Activated T-cell treated with anti-CD3 and anti-CD28 coated beads, Interleukin-2, amount 50 U/mL, for 4 hours (primary cell): ENCODE measurements at regions not wholly inside any gene's neighbourhood (a gene's known extent, or its start where the extent isn't known, plus 50 kb on each side); places are given as distances from the start of the nearest gene placed in this dataset.
"Not testable (repeated sequence)": the region's sequence is repeated elsewhere in the genome, so short reads cannot be mapped to it uniquely, and the experiment has no call there.

Experiments used
- ATAC-seq, 2 donors: fragments of 200-7000 bp; cut with Tn5 transposase; one replicate each; pipeline ENCODE4 v1.10.0; 2021
- DNase-seq: peaks from one replicate; pipeline ENCODE4 v3.0.0-alpha.2; 2020
- H3K27me3 Mint-ChIP-seq: one replicate; pipeline ENCODE4 v1.8.0; 2021; ENCODE audit warnings: low read depth, mixed read lengths
- H3K36me3 Mint-ChIP-seq: one replicate; pipeline ENCODE4 v1.8.0; 2022; ENCODE audit warnings: mixed read lengths; ENCODE audit not compliant: insufficient read depth
- H3K4me1 Mint-ChIP-seq: one replicate; pipeline ENCODE4 v1.8.0; 2021; ENCODE audit warnings: low read depth, mixed read lengths
- H3K4me3 Mint-ChIP-seq: one replicate; pipeline ENCODE4 v1.8.0; 2021; ENCODE audit warnings: mild to moderate bottlenecking, moderate library complexity, mixed read lengths
- H3K9me3 Mint-ChIP-seq: one replicate; pipeline ENCODE4 v1.8.0; 2021; ENCODE audit warnings: mixed read lengths

DNA sequence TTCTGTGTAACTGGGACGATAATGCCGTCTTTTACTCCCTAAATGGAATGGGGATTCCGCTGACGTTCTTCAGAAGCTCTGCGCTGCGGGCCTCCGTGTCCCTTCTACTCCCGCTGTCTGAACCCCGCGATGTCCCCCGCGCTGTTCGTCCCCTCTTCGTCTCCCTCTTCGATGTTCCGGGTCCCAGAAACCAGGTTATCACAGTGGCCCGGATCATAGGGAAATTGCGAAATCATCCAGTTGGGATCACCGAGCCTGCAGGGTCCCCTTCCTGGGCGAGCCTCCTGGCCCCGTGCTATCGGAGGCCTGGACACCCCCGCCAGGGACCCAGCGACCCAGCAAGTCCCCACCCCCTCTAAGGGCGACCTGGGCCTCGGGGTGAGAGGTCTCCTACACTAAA is 154.2 kb downstream of the PPIAL4G start:
- ATAC-seq: no peak
- no peaks in the 10 kb centered on the region for H3K36me3 Mint-ChIP-seq
- no peak for DNase-seq
- H3K4me3 Mint-ChIP-seq: no peak overlapping the region
- peaks cover 20% of the 10 kb centered on the region for H3K27me3 Mint-ChIP-seq
- H3K4me1 Mint-ChIP-seq: peaks cover 2% of the 10 kb centered on the region
- peaks cover 5% of the 10 kb centered on the region for H3K9me3 Mint-ChIP-seq

DNA sequence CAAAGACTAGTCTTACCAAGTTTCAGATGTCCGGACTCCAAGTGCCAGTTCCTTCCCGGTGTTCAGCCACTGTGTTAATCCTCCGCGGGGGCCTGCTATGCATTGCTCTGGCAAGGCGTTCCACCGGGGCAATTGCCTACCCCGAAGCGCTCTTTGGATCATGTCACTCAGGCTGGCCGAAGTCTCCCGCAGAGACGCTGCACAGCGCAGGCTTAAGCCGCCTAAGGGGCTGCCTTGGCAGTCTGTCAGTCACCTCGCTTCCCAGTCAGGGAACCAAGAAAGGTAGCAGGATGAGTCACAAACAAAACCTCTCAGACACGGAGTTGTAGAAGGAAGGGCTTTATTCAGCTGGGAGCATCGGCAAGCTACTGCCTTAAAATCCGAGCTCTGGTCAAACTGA is 158.1 kb downstream of the PPIAL4G start:
- H3K27me3 Mint-ChIP-seq: peaks cover 20% of the 10 kb centered on the region
- H3K36me3 Mint-ChIP-seq, H3K9me3 Mint-ChIP-seq, DNase-seq, ATAC-seq, H3K4me3 Mint-ChIP-seq, H3K4me1 Mint-ChIP-seq: not testable (repeated sequence)

DNA sequence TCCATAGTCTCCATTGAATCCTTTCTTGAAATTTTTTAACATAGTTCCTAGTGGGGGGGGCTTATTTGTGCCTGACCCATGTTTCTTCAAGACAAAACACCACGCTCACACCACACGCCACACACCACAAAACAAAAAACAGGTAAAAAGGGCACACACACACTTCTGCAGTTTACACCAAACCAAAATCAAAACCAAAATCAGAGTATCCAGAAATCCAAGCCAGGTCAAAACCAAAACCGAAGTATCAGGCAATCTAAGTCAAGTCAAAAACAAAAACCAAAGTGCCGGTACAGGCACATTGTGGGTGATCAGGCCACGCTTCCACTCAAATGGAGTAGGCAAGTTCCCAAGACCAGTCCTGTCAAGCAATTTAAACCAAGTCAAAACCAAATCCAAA is 158.6 kb downstream of the PPIAL4G start:
- peaks cover 14% of the 10 kb centered on the region for H3K27me3 Mint-ChIP-seq
- not testable (repeated sequence) for H3K4me1 Mint-ChIP-seq, H3K4me3 Mint-ChIP-seq, H3K9me3 Mint-ChIP-seq, DNase-seq, H3K36me3 Mint-ChIP-seq, ATAC-seq

DNA sequence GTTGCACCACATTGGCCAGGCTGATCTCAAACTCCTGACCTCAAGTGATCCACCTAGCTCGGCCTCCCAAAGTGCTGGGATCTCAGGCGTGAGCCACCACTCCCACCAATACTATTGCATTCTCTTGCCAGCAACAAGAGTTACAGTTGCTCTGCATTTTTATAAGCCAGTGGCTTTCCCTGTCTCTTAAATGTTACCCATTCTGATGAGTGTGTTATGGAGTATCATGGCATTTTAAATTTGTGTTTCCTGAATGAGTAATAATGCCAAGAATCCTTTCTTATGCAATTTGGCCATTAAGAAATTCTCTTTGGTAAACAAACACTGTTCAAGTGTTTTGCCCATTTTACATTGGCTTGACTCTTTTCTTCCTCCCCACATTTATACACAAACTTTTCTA is 163.0 kb downstream of the PPIAL4G start:
- Mint-ChIP-seq H3K27me3 (peaks cover 22% of the 10 kb centered on the region), H3K4me1 (peaks cover 22% of the 10 kb centered on the region)
- not testable (repeated sequence) for DNase-seq, ATAC-seq, H3K9me3 Mint-ChIP-seq, H3K4me3 Mint-ChIP-seq, H3K36me3 Mint-ChIP-seq

DNA sequence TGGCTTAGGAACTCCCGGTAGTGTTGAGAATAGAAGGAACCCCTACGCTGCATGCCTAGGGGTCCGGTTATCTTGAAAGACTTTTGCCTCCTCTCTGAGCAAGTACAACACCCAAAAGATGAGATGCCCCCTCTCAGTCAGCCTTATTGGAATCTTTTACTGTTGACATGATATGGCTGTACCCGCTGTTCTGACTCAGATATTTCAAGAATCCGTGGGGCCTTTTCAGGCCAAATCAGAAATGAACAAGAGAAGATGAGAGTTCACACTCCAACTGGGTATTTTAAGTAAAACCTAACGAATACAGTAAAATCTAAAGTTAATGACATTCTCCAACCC is 164.2 kb downstream of the PPIAL4G start:
- DNase-seq: no peak
- Mint-ChIP-seq H3K27me3 (peaks cover 22% of the 10 kb centered on the region), H3K4me1 (peaks cover 23% of the 10 kb centered on the region), H3K4me3 (peak overlapping the region; percentile 78), H3K36me3 (no peaks in the 10 kb centered on the region), H3K9me3 (no peaks in the 10 kb centered on the region)
- peak; percentile 53 to 58 for ATAC-seq

DNA sequence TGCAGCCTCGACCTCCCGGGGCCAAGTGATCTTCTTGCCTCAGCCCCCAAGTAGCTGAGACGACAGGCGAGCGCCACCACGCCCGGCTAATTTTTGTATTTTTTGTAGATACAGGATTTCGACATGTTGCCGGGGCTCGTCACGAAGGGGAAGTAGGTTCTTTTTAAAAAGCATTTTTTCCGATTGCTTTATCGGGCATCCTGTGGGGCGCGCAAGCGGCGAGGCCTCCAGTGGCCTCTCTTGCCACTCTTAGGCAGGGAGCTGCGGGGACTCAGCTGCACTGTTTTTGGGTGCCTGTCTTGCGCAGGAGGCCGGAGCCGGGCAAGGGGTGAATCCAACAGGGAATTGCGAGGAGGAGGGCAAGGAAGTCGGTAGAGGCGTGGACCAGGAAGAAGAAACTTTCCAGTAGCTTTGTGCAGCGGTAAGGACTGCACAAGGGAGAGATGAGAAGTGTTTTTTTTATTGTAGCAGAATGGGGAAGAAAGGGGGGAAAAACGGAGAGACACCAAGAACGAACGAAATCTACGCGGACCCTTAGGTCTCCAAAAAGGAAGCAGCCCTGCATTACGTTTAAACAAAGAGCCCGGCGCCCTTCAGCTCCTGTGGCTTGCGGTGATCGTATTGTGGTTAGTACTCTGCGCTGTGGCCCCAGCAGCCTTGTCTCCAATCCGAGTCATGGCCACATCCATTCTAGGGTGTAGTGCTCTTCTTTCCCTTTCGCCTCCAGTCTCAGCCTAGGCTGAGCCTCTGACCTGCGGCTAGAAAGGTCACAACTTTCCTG is 164.8 kb downstream of the PPIAL4G start:
- peak; percentile 90 to 92 for ATAC-seq

DNA sequence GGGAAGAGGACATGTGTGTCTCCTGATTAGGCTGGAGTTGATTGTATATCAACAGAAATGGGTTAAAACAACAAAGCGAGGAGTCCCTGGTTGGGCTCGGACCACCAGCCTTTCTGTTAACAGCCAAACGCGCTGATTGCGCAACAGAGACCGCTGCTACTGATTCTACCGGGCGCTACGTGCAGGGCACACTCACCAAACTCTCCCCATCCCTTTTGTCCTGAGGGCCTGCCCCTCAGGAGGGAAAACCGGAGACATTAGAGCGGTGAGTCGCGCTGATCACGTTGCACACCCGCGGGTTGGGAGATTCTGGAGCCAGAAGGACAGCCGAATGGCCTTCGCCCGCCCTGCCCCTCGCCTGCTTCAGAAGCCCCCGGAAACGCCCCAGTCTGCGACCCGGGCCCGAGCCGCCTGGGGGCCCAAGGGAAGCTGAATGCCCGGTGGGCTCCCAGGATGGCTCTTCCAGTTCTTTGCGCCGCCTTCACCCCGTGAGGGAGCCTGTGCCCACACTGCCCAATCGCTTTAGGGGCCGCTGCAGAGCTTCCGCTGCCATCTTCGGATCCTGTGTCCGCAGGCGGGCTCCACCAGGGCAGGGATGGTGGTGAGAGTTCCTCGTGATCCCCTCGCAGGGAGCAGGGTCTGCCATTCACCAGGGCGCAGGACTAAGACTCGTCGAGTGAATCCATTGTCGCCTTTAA is 165.4 kb upstream of the NBPF11 start:
- H3K27me3 Mint-ChIP-seq: peaks cover 25% of the 10 kb centered on the region
- no peaks in the 10 kb centered on the region for H3K36me3 Mint-ChIP-seq
- ATAC-seq (no peak), DNase-seq (no peak)
- no peaks in the 10 kb centered on the region for H3K9me3 Mint-ChIP-seq
- H3K4me3 Mint-ChIP-seq: peak overlapping the region; percentile 78
- H3K4me1 Mint-ChIP-seq: peaks cover 23% of the 10 kb centered on the region

More for the DNA sequence above, 164.8 kb downstream of the PPIAL4G start:
- Mint-ChIP-seq H3K4me1 (peaks cover 23% of the 10 kb centered on the region), H3K27me3 (peaks cover 22% of the 10 kb centered on the region), H3K9me3 (no peaks in the 10 kb centered on the region), H3K4me3 (peak overlapping the region; percentile 78), H3K36me3 (no peaks in the 10 kb centered on the region)
- peak; percentile 44 for DNase-seq

DNA sequence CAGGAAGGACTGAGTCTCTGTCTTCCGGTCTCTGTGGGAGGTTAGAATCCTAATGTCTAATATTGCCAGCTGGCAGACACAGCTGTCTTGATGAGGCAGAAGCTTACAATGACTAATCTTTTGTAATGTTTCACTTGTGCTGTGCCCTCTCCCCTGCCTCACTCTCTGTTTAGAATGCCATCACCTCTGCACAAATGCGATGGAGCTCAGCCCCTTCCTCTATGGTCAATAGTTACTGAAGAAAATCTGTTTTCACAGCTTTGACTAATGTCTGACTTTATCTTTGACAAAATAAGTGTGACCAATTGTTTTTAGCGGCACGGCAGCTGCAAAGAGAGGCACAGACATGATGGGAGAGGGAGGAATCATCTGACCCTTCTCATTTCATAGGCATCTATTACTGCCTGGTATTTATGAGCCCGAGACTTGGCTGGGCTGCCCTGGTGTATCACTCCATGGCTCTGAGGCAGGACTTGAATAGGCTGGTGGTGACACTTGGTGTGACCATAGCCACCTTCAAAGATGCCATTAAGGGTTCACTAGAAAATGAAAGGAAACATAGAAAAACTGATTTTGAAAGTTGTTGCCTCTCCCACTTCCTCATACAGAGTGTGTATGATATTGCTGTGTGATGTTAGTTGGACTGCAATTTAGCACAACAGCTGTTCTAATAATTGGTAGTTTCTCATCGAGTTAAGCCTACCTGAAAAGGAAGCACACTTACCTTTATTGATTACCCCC is 163.2 kb upstream of the NBPF11 start:
- H3K27me3 Mint-ChIP-seq: peaks cover 47% of the 10 kb centered on the region
- ATAC-seq: no peak

DNA sequence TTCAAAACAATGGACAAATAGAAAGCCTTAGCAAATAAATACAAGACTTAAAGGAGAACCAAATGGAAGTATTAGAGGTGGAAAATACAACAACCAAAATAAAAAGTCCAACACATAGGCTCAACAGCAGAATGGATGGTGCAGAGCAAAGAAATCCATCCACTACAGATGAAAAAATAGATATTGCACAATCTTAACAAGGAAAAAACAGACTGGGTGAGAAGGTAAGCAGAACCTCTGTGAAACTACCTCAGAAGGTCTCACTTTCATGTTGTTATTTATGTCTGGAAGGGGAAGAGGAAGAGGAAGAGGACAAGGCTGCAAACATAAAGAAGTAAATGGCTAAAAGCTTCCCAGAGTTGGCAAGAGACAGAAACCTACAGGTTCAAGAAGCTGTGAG is 158.7 kb upstream of the NBPF11 start:
- Mint-ChIP-seq H3K4me1 (peaks cover 4% of the 10 kb centered on the region), H3K4me3 (no peak overlapping the region), H3K27me3 (peaks cover 64% of the 10 kb centered on the region), H3K36me3 (no peaks in the 10 kb centered on the region), H3K9me3 (peaks cover 10% of the 10 kb centered on the region)
- ATAC-seq (no peak), DNase-seq (no peak)

More for the DNA sequence above, 163.2 kb upstream of the NBPF11 start:
- no peak for DNase-seq
- Mint-ChIP-seq H3K9me3 (peaks cover 10% of the 10 kb centered on the region), H3K4me1 (peaks cover 23% of the 10 kb centered on the region), H3K4me3 (no peak overlapping the region), H3K36me3 (no peaks in the 10 kb centered on the region)

DNA sequence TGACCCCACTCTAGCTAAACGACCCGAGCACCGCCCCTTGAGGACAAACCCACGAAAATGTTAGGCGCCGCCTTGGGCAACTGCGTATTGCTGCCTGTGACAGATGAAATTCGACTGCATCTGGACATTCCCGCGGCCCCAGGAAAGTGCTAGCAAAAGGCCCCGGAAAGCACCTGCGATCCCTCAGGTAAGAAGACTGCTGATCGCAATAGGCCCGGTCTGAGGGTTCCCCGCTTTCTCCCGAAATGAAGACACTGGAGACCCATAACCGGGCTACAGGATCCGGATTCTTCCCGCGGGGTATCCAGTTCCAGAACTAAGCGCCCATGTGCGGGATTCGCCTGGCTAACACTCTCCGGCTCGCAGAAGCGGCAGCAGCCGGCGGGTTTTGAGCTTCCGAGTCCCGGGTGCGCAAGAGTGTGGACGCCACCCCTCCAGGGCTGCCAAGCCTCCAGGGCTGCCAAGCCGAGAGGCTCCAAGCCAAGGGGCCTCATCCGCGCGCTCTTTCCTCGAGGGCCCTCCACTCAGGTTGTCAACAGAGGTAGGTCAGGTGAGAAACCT is 157.9 kb upstream of the NBPF11 start:
- no peak overlapping the region for H3K4me3 Mint-ChIP-seq
- DNase-seq (no peak), ATAC-seq (no peak)
- peaks cover 10% of the 10 kb centered on the region for H3K9me3 Mint-ChIP-seq
- peaks cover 66% of the 10 kb centered on the region for H3K27me3 Mint-ChIP-seq
- no peaks in the 10 kb centered on the region for H3K36me3 Mint-ChIP-seq
- peaks cover 1% of the 10 kb centered on the region for H3K4me1 Mint-ChIP-seq

DNA sequence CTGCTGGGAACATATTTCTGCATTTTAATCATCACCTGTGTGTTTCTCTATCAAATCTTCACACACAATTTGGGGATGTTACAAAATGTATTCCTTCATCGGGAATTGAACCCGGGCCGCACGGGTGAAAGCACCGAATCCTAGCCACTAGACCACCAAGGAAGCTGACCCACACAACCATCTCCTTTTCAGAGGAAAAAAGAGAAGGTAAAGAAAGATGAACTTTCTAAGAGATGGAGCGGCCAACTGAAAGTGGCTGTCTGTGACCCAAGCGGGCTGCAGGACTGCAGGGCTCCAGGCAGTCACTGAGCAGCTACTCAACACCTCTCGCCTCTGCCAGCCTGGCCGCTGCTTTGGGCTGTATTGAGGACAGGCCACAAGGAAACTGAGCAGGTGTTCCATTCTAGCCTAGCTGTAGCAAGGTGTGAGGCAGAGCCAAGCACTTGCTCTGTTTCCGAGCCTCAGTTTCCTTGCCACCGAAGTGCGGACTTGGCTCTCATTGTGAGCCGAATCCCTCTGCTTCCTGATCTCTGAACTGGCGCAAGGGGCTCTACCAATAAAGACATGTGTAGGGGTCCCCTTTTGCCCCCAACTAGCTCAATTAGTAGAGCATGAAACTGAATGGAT is 156.9 kb upstream of the NBPF11 start:
- Mint-ChIP-seq H3K4me3 (no peak overlapping the region), H3K9me3 (peaks cover 10% of the 10 kb centered on the region), H3K36me3 (no peaks in the 10 kb centered on the region), H3K27me3 (peaks cover 71% of the 10 kb centered on the region), H3K4me1 (peaks cover 4% of the 10 kb centered on the region)
- no peak for ATAC-seq
- no peak for DNase-seq

DNA sequence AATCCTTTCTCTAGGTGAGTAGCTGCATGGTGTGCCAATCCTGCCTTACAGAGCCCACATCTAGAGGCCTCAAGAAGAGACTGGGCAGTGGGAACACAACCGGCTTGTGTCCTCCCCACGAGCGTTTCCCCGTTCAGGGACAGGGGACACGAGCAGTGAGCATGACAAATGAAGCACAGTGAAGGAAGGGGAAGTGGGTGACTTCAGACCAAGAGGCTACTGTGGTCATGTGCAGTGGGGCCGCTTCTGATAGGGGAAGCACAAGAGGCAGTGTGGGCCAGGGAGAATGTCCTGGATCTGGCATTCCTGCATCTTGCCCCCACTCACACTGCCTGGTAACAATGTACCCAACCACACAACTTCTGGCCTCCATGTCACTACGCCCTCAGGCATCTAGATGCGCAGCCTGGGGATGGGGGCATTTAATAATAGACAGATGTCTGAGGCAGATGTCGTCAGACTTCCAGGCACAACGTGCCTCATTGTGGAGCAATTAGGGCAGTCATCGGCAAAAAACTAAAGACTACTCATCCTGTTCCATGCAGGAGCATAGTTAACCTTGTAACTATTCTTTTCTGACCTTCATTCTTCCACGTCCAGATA is 155.6 kb upstream of the NBPF11 start:
- Mint-ChIP-seq H3K4me1 (peaks cover 10% of the 10 kb centered on the region), H3K36me3 (no peaks in the 10 kb centered on the region), H3K9me3 (peaks cover 10% of the 10 kb centered on the region), H3K27me3 (peaks cover 72% of the 10 kb centered on the region), H3K4me3 (no peak overlapping the region)
- no peak for DNase-seq
- ATAC-seq: no peak

DNA sequence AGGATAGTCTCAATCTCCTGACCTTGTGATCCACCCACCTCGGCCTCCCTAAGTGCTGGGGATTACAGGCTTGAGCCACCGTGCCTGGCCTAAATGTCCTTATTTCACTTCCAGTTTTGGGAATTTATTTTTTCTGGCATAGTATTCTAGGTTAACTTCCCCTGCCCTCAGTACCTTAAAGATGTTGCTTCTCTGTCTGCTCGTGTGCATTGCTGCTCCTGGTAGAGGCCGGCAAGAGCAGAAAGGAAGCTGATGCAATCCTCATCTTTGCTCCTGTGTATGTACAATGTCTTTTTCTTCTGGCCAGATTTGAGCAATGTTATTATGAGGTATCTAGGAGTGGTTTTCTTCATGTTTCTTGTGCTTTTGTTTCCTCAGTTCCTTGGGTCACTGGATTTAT is 152.9 kb upstream of the NBPF11 start:
- not testable (repeated sequence) for H3K4me3 Mint-ChIP-seq

More for the DNA sequence above, 152.9 kb upstream of the NBPF11 start:
- not testable (repeated sequence) for ATAC-seq, DNase-seq, H3K4me1 Mint-ChIP-seq, H3K9me3 Mint-ChIP-seq, H3K36me3 Mint-ChIP-seq
- peaks cover 48% of the 10 kb centered on the region for H3K27me3 Mint-ChIP-seq
